Stimulated activated CD8-positive, alpha-beta memory T cell treated with anti-CD3 and anti-CD28 coated beads, Interleukin-4, amount 100 ng/mL, for 24 hours (primary cell): ENCODE measurements at regions not wholly inside any gene's neighbourhood (a gene's known extent, or its start where the extent isn't known, plus 50 kb on each side); places are given as distances from the start of the nearest gene placed in this dataset.

Experiments used
- DNase-seq: peaks from one replicate; pipeline ENCODE4 v3.0.0-alpha.2; 2020; ENCODE audit warnings: low read depth

- DNase-seq = no peak
These were observed 276.1 kb upstream of the NEBL start for GRCh38 chr10:21172930-21173801.

GRCh38 chr10:21172542-21172929 is 275.4 kb upstream of the NEBL start:
- no peak for DNase-seq

- DNase-seq = no peak
These were observed 274.9 kb upstream of the NEBL start for GRCh38 chr10:21171936-21172541.

- DNase-seq = no peak
These were observed 274.3 kb upstream of the NEBL start for GRCh38 chr10:21171197-21171935.

- no peak for DNase-seq
These were observed 273.1 kb upstream of the NEBL start for GRCh38 chr10:21170216-21170615.

GRCh38 chr10:21169271-21169670 is 272.2 kb upstream of the NEBL start:
- no peak for DNase-seq

- no peak for DNase-seq
These were observed 270.3 kb upstream of the NEBL start for GRCh38 chr10:21167288-21168010.

GRCh38 chr10:21166557-21167287 is 269.6 kb upstream of the NEBL start:
- no peak for DNase-seq

GRCh38 chr10:21165489-21165888 is 268.4 kb upstream of the NEBL start:
- DNase-seq = no peak

GRCh38 chr10:21164687-21165086 is 267.6 kb upstream of the NEBL start:
- DNase-seq = no peak

- no peak for DNase-seq
These were observed 265.8 kb upstream of the NEBL start for GRCh38 chr10:21162948-21163347.

- no peak for DNase-seq
These were observed 264.5 kb upstream of the NEBL start for GRCh38 chr10:21161647-21162046.

- no peak for DNase-seq
These were observed 264.0 kb upstream of the NEBL start for GRCh38 chr10:21161090-21161625.

GRCh38 chr10:21160116-21160515 is 263.0 kb upstream of the NEBL start:
- no peak for DNase-seq

GRCh38 chr10:21159669-21160068 is 262.6 kb upstream of the NEBL start:
- no peak for DNase-seq

GRCh38 chr10:21158301-21158700 is 261.2 kb upstream of the NEBL start:
- no peak for DNase-seq

- DNase-seq = no peak
These were observed 260.6 kb upstream of the NEBL start for GRCh38 chr10:21157664-21158063.

GRCh38 chr10:21150166-21150565 is 253.1 kb upstream of the NEBL start:
- DNase-seq = no peak

GRCh38 chr10:21146436-21146789 is 249.3 kb upstream of the NEBL start:
- DNase-seq = no peak

GRCh38 chr10:21145751-21146435 is 248.8 kb upstream of the NEBL start:
- no peak for DNase-seq

GRCh38 chr10:21144047-21144446 is 246.9 kb upstream of the NEBL start:
- no peak for DNase-seq
